Thoracic aorta (tissue), 2 donors: ENCODE measurements at regions not wholly inside any gene's neighbourhood (a gene's known extent, or its start where the extent isn't known, plus 50 kb on each side); places are given as distances from the start of the nearest gene placed in this dataset.

Experiments used
- ATAC-seq: fragments of 150-250 bp; one replicate; pipeline ENCODE4 v1.8.0; 2017; ENCODE audit warnings: low read depth; ENCODE audit not compliant: insufficient number of reproducible peaks, low FRiP score
- DNase-seq: peaks from one replicate; pipeline ENCODE4 v3.0.0-alpha.2; 2020; ENCODE audit warnings: low spot score
- H3K27ac ChIP-seq, 2 donors: fragments of 200-600 bp; sonication (generic); 1 replicate in 1 of 2; 2 replicates in 1 of 2; pipeline ENCODE4 v1.5.1; 2016; ENCODE audit warnings: mild to moderate bottlenecking in 2 of 2, moderate library complexity in 2 of 2
- H3K27me3 ChIP-seq: fragments of 200-600 bp; sonication (generic); replicated peaks from 2 replicates; pipeline ENCODE4 v1.6.0; 2016; ENCODE audit warnings: mild to moderate bottlenecking; ENCODE audit not compliant: insufficient read depth
- H3K36me3 ChIP-seq: fragments of 200-600 bp; sonication (generic); one replicate; pipeline ENCODE4 v1.5.1; 2016
- H3K4me1 ChIP-seq, 2 donors: fragments of 200-600 bp; sonication (generic); 1 replicate in 1 of 2; 2 replicates in 1 of 2; pipeline versions ENCODE4 v1.5.1 to v1.6.0; 2016; ENCODE audit warnings: low read depth in 2 of 2, mild to moderate bottlenecking in 1 of 2; ENCODE audit not compliant: control insufficient read depth in 1 of 2
- H3K4me3 ChIP-seq: fragments of 200-600 bp; sonication (generic); 2 replicates; pipeline ENCODE4 v1.5.1; 2016; ENCODE audit warnings: mild to moderate bottlenecking
- H3K9me3 ChIP-seq: fragments of 200-600 bp; sonication (generic); 2 replicates; pipeline ENCODE4 v1.5.1; 2016
- CTCF ChIP-seq: fragments of 200-600 bp; sonication (generic); IDR thresholded peaks from one replicate; pipeline ENCODE4 v1.5.1; 2019; ENCODE audit warnings: antibody characterized with exemption

- Histone ChIP-seq H3K4me3 (peak overlapping the region; percentile 90), H3K36me3 (no peaks in the 10 kb centered on the region), H3K4me1 (peaks cover 8 to 11% of the 10 kb centered on the region in 2 donors), H3K27ac (peak overlapping the region; percentile 97 to 99), H3K9me3 (no peaks in the 10 kb centered on the region), H3K27me3 (no peaks in the 10 kb centered on the region)
- no peak for TF ChIP-seq CTCF
- ATAC-seq = no peak
- DNase-seq = no peak
These were observed 72.4 kb downstream of the HFE start for GRCh38 chr6:26159357-26160273.

GRCh38 chr6:26161322-26161721, 74.1 kb downstream of the HFE start:
- no peak overlapping the region for H3K27ac ChIP-seq
- no peaks in the 10 kb centered on the region for H3K36me3 ChIP-seq
- H3K9me3 ChIP-seq = no peaks in the 10 kb centered on the region
- DNase-seq (no peak), ATAC-seq (no peak)
- no peak overlapping the region for H3K4me3 ChIP-seq
- TF ChIP-seq CTCF = no peak
- peaks cover 8 to 11% of the 10 kb centered on the region in 2 donors for H3K4me1 ChIP-seq
- no peaks in the 10 kb centered on the region for H3K27me3 ChIP-seq

GRCh38 chr6:26162399-26162798, 75.2 kb downstream of the HFE start:
- H3K4me1 ChIP-seq = peaks cover 6 to 11% of the 10 kb centered on the region in 2 donors
- no peak for ATAC-seq

GRCh38 chr6:26163427-26164119, 76.3 kb downstream of the HFE start:
- ATAC-seq (no peak), DNase-seq (no peak)
- no peak for TF ChIP-seq CTCF
- H3K9me3 ChIP-seq = no peaks in the 10 kb centered on the region
- H3K36me3 ChIP-seq = no peaks in the 10 kb centered on the region
- no peak overlapping the region for H3K4me3 ChIP-seq
- H3K27ac ChIP-seq = no peak overlapping the region
- no peaks in the 10 kb centered on the region for H3K27me3 ChIP-seq
- H3K4me1 ChIP-seq = peaks cover 6 to 11% of the 10 kb centered on the region in 2 donors

More at GRCh38 chr6:26162399-26162798, 75.2 kb downstream of the HFE start:
- H3K36me3 ChIP-seq = no peaks in the 10 kb centered on the region
- no peak for DNase-seq
- H3K27me3 ChIP-seq = no peaks in the 10 kb centered on the region
- no peak for TF ChIP-seq CTCF
- no peaks in the 10 kb centered on the region for H3K9me3 ChIP-seq
- no peak overlapping the region for H3K4me3 ChIP-seq
- no peak overlapping the region for H3K27ac ChIP-seq

GRCh38 chr6:26164120-26164505, 76.9 kb downstream of the HFE start:
- H3K36me3 ChIP-seq = no peaks in the 10 kb centered on the region
- ATAC-seq = no peak
- no peak for TF ChIP-seq CTCF

More at GRCh38 chr6:26164120-26164505, 76.9 kb downstream of the HFE start:
- no peak for DNase-seq
- H3K27ac ChIP-seq = no peak overlapping the region
- no peaks in the 10 kb centered on the region for H3K27me3 ChIP-seq
- H3K9me3 ChIP-seq = no peaks in the 10 kb centered on the region
- no peak overlapping the region for H3K4me3 ChIP-seq
- H3K4me1 ChIP-seq = peaks cover 6 to 11% of the 10 kb centered on the region in 2 donors
